HUES48 (cell line): ENCODE measurements at regions not wholly inside any gene's neighbourhood (a gene's known extent, or its start where the extent isn't known, plus 50 kb on each side); places are given as distances from the start of the nearest gene placed in this dataset.

Experiments used
- H3K27ac ChIP-seq: one replicate; pipeline ENCODE4 v1.7.0; 2013; ENCODE audit warnings: low read depth, low read length, inconsistent platforms
- H3K27me3 ChIP-seq: 2 replicates; pipeline ENCODE4 v1.6.1; 2013; ENCODE audit warnings: mild to moderate bottlenecking, low read length; ENCODE audit not compliant: control insufficient read depth, insufficient read depth
- H3K36me3 ChIP-seq: 2 replicates; pipeline ENCODE4 v1.6.1; 2013; ENCODE audit warnings: low read length; ENCODE audit not compliant: control insufficient read depth, insufficient read depth
- H3K4me1 ChIP-seq: 2 replicates; pipeline ENCODE4 v1.6.1; 2013; ENCODE audit warnings: mild to moderate bottlenecking, low read length; ENCODE audit not compliant: control insufficient read depth, insufficient read depth
- H3K4me3 ChIP-seq: 2 replicates; pipeline ENCODE4 v1.5.1; 2013; ENCODE audit warnings: mild to moderate bottlenecking, low read depth, low read length
- H3K9ac ChIP-seq: 2 replicates; pipeline ENCODE4 v1.6.1; 2013; ENCODE audit warnings: mild to moderate bottlenecking, low read depth, low read length, moderate library complexity
- H3K9me3 ChIP-seq: 2 replicates; pipeline ENCODE4 v1.6.1; 2013; ENCODE audit warnings: low read length; ENCODE audit not compliant: control insufficient read depth, insufficient read depth

DNA sequence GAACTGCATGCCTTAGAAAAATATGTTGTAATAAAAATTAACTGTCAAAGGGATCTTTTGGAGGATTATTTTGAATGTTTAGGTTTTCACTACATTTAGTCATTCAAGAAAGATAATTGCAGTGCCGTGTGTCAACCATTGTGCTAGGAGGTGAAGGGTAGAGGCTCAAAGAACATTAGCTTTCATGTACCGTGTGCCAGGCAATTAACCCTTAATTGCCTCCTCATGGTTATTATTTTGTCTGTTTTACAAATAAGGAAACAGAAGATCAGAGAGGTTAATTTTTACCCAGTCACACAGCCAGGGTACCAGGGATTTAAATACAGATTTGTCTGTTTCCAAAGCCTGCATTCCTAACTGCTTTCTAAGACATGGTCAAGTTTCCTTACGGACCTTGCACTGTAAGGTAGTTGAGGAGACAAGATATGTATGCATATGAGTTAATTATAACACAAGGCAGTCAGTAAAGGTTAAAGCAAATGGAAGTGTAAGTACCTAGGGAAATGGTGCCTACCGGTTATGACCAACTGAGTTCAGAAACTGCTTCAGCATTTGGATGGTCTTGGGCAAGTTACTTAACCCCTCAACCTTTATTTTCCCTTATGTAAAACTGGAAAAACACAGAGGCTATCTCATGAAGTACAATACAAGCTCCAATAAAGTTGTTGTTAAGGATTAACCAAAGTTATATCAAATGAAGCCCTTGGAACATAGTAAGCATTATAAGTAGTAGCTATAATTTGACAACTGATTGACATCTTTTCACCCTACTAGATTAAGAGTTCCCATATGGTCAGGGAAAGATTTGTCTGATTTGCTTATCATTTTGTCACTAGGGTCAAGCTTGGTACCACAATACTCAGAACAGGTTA is 434.9 kb downstream of the MBD2 start:
- Histone ChIP-seq H3K27ac (no peak overlapping the region), H3K9me3 (no peaks in the 10 kb centered on the region), H3K27me3 (no peaks in the 10 kb centered on the region), H3K4me1 (no peaks in the 10 kb centered on the region), H3K9ac (no peak overlapping the region), H3K36me3 (no peaks in the 10 kb centered on the region), H3K4me3 (no peak overlapping the region)

- Histone ChIP-seq H3K9me3 (no peaks in the 10 kb centered on the region), H3K9ac (no peak overlapping the region), H3K4me3 (no peak overlapping the region), H3K4me1 (no peaks in the 10 kb centered on the region), H3K27me3 (no peaks in the 10 kb centered on the region), H3K27ac (no peak overlapping the region), H3K36me3 (no peaks in the 10 kb centered on the region)
These were observed 438.7 kb downstream of the MBD2 start for GRCh38 chr18:53785811-53786210.

GRCh38 chr18:53784253-53784652 is 440.2 kb downstream of the MBD2 start:
- H3K4me3 ChIP-seq = no peak overlapping the region

DNA sequence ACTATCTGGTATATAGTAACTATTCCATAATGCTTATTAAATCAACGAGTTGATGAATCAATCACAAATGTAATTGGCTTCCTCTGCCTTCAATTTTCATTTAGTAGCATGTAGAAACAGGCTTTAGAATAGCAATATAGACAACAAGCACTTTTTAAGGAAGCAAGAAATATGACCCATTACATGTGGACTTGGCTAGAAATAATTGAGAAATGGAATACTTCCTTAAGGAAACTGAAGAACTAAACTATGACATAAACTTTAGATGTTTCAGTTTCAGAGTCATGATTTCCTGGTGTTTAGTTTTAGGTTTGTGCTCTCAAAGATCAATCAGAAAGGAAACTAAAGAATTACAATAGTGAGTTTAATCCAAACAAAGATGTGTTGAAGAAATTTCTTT is 443.8 kb downstream of the MBD2 start:
- Histone ChIP-seq H3K4me3 (no peak overlapping the region), H3K27me3 (no peaks in the 10 kb centered on the region)

More at GRCh38 chr18:53784253-53784652, 440.2 kb downstream of the MBD2 start:
- Histone ChIP-seq H3K36me3 (no peaks in the 10 kb centered on the region), H3K27ac (no peak overlapping the region), H3K27me3 (no peaks in the 10 kb centered on the region), H3K9ac (no peak overlapping the region), H3K9me3 (no peaks in the 10 kb centered on the region), H3K4me1 (no peaks in the 10 kb centered on the region)

DNA sequence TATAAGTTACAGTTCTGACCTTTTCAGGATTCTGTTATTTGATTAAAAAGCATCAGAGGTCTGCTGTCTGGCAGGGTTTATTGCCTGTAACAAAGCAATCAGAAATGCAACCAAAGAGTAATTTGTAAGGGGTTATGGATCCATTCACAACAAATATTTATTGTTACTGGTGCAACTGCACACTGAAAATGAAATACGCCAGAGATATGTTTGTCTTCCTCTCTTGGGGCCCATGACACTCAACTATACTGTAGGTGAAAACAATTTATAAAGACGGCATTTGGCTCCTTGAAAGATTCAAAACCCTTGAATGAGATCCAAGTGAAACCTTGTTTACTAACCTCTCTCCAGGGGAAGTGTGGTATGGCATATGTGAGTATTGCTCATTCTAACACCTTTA is 452.2 kb downstream of the MBD2 start:
- H3K27ac ChIP-seq = no peak overlapping the region
- no peaks in the 10 kb centered on the region for H3K9me3 ChIP-seq
- no peaks in the 10 kb centered on the region for H3K36me3 ChIP-seq
- no peak overlapping the region for H3K9ac ChIP-seq
- no peaks in the 10 kb centered on the region for H3K27me3 ChIP-seq
- H3K4me1 ChIP-seq = no peaks in the 10 kb centered on the region
- no peak overlapping the region for H3K4me3 ChIP-seq

More for the DNA sequence above, 443.8 kb downstream of the MBD2 start:
- Histone ChIP-seq H3K9me3 (no peaks in the 10 kb centered on the region), H3K27ac (no peak overlapping the region), H3K4me1 (no peaks in the 10 kb centered on the region), H3K9ac (no peak overlapping the region), H3K36me3 (no peaks in the 10 kb centered on the region)

- H3K27me3 ChIP-seq = no peaks in the 10 kb centered on the region
These were observed 452.8 kb downstream of the MBD2 start for GRCh38 chr18:53771664-53772063.

GRCh38 chr18:53765211-53765610 is 459.3 kb downstream of the MBD2 start:
- Histone ChIP-seq H3K9ac (no peak overlapping the region), H3K9me3 (no peaks in the 10 kb centered on the region), H3K27me3 (no peaks in the 10 kb centered on the region), H3K4me1 (no peaks in the 10 kb centered on the region), H3K36me3 (no peaks in the 10 kb centered on the region), H3K4me3 (no peak overlapping the region), H3K27ac (no peak overlapping the region)

More at GRCh38 chr18:53771664-53772063, 452.8 kb downstream of the MBD2 start:
- H3K27ac ChIP-seq = no peak overlapping the region
- H3K9me3 ChIP-seq = no peaks in the 10 kb centered on the region
- H3K4me1 ChIP-seq = no peaks in the 10 kb centered on the region
- no peak overlapping the region for H3K4me3 ChIP-seq
- H3K9ac ChIP-seq = no peak overlapping the region
- no peaks in the 10 kb centered on the region for H3K36me3 ChIP-seq

DNA sequence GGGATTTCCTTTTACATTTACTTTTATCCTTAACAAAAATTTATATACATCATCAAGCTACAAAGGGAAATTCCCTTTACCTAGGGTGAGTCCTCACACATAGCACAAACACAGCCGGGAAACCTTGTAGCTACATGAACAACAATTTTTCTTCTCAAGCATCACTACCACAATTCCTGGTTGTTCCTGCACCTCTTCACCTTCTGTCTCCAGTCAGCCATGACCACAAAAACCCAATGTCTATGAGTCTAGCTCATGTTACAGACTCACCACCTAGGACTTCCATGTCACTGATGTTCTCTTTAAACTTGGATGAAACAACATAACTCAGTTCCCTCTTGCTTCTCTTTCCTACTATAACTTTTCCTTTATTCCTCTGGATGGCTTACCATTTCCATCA is 460.4 kb downstream of the MBD2 start:
- no peaks in the 10 kb centered on the region for H3K9me3 ChIP-seq
- no peak overlapping the region for H3K4me3 ChIP-seq
- no peaks in the 10 kb centered on the region for H3K4me1 ChIP-seq
- H3K9ac ChIP-seq = no peak overlapping the region
- H3K36me3 ChIP-seq = no peaks in the 10 kb centered on the region
- H3K27me3 ChIP-seq = no peaks in the 10 kb centered on the region
- no peak overlapping the region for H3K27ac ChIP-seq

GRCh38 chr18:53757328-53757727 is 467.1 kb downstream of the MBD2 start:
- no peak overlapping the region for H3K4me3 ChIP-seq
- no peaks in the 10 kb centered on the region for H3K4me1 ChIP-seq
- no peak overlapping the region for H3K9ac ChIP-seq
- no peak overlapping the region for H3K27ac ChIP-seq
- H3K9me3 ChIP-seq = no peaks in the 10 kb centered on the region
- no peaks in the 10 kb centered on the region for H3K36me3 ChIP-seq
- no peaks in the 10 kb centered on the region for H3K27me3 ChIP-seq

GRCh38 chr18:53756610-53756972 is 467.9 kb downstream of the MBD2 start:
- no peaks in the 10 kb centered on the region for H3K4me1 ChIP-seq
- no peak overlapping the region for H3K9ac ChIP-seq
- no peaks in the 10 kb centered on the region for H3K27me3 ChIP-seq
- H3K4me3 ChIP-seq = no peak overlapping the region
- no peaks in the 10 kb centered on the region for H3K36me3 ChIP-seq
- no peak overlapping the region for H3K27ac ChIP-seq
- H3K9me3 ChIP-seq = no peaks in the 10 kb centered on the region

GRCh38 chr18:53755914-53756609 is 468.4 kb downstream of the MBD2 start:
- H3K36me3 ChIP-seq = no peaks in the 10 kb centered on the region
- H3K9ac ChIP-seq = no peak overlapping the region
- no peaks in the 10 kb centered on the region for H3K27me3 ChIP-seq
- no peak overlapping the region for H3K4me3 ChIP-seq
- H3K27ac ChIP-seq = no peak overlapping the region
- H3K4me1 ChIP-seq = no peaks in the 10 kb centered on the region
- H3K9me3 ChIP-seq = no peaks in the 10 kb centered on the region
